A673 (cell line): ENCODE measurements at regions not wholly inside any gene's neighbourhood (a gene's known extent, or its start where the extent isn't known, plus 50 kb on each side); places are given as distances from the start of the nearest gene placed in this dataset.
A peak's percentile ranks its signal among the peaks of the same experiment; 100 is the strongest.
"Not testable (repeated sequence)": the region's sequence is repeated elsewhere in the genome, so short reads cannot be mapped to it uniquely, and the experiment has no call there.

Experiments used
- BruUV-seq: library from RNA; stranded (reverse); fragments of 400-500 nt; replicated peaks from 2 replicates; lab custom pipeline; 2021; lab: Mats Ljungman, UMichigan
- CTCF ChIA-PET: fragments of 300-600 bp; sonication (Branson Sonifier 250); formaldehyde crosslinking; loops from one replicate; lab custom pipeline; 2022; ENCODE audit warnings: antibody characterized with exemption; lab: Charles Lee
- POLR2A ChIA-PET: fragments of 300-600 bp; sonication (Branson Sonifier 250); formaldehyde crosslinking; loops from one replicate; lab custom pipeline; 2022; ENCODE audit warnings: antibody characterized with exemption; ENCODE audit not compliant: low non-redundant PET; lab: Charles Lee
- DNase-seq: peaks from one replicate; pipeline ENCODE4 v3.0.0-alpha.2; 2015; ENCODE audit warnings: low spot score
- H3K27ac ChIP-seq: fragments of 200-600 bp; sonication (generic); 2 replicates; pipeline ENCODE4 v1.5.1; 2016; ENCODE audit warnings: mixed run types, low read depth, mild to moderate bottlenecking, mixed read lengths, antibody characterized with exemption, low read length; ENCODE audit not compliant: poor library complexity, severe bottlenecking
- H3K27me3 ChIP-seq: fragments of 200-600 bp; sonication (generic); replicated peaks from 2 replicates; pipeline ENCODE4 v1.6.1; 2017; ENCODE audit warnings: mixed run types, low read depth, mild to moderate bottlenecking, mixed read lengths, antibody characterized with exemption, low read length; ENCODE audit not compliant: insufficient read depth, poor library complexity
- H3K36me3 ChIP-seq: fragments of 200-600 bp; sonication (generic); 2 replicates; pipeline ENCODE4 v1.6.1; 2016; ENCODE audit warnings: mixed run types, mild to moderate bottlenecking, mixed read lengths, antibody characterized with exemption, low read length; ENCODE audit not compliant: insufficient read depth, poor library complexity, severe bottlenecking
- H3K4me1 ChIP-seq: fragments of 200-600 bp; sonication (generic); 2 replicates; pipeline ENCODE4 v1.6.1; 2017; ENCODE audit warnings: mixed run types, mild to moderate bottlenecking, mixed read lengths, antibody characterized with exemption, low read length; ENCODE audit not compliant: insufficient read depth, poor library complexity, severe bottlenecking
- H3K4me3 ChIP-seq: fragments of 200-600 bp; sonication (generic); 2 replicates; pipeline ENCODE4 v1.5.1; 2016; ENCODE audit warnings: low read depth, mixed run types, mild to moderate bottlenecking, mixed read lengths, low read length; ENCODE audit not compliant: poor library complexity, severe bottlenecking
- H3K9me3 ChIP-seq: fragments of 200-600 bp; sonication (generic); 2 replicates; pipeline ENCODE4 v1.6.1; 2016; ENCODE audit warnings: mixed run types, low read depth, mild to moderate bottlenecking, mixed read lengths, antibody characterized with exemption, low read length; ENCODE audit not compliant: poor library complexity, severe bottlenecking
- EZH2 ChIP-seq: fragments of 200-600 bp; sonication (generic); IDR thresholded peaks from 2 replicates; pipeline ENCODE4 v1.6.1; 2017; ENCODE audit warnings: borderline replicate concordance, low read depth, mild to moderate bottlenecking, mixed read lengths, antibody characterized with exemption, low read length; ENCODE audit not compliant: poor library complexity, severe bottlenecking
- intact Hi-C: fragments of 100-400 bp; cut with micrococcal nuclease; formaldehyde crosslinking; loops from one replicate; pipeline ENCODE4 v1.10.0; 2022; ENCODE audit not compliant: unreplicated experiment
- TF ChIP-seq, protein P1 (sequence below): fragments of 300-800, 200-600 bp; sonication (generic); conservative IDR thresholded peaks from 2 replicates; pipeline ENCODE4 v1.5.1; 2017; ENCODE audit warnings: low read depth, mild to moderate bottlenecking, antibody characterized with exemption, low read length, moderate library complexity, mixed read lengths

DNA sequence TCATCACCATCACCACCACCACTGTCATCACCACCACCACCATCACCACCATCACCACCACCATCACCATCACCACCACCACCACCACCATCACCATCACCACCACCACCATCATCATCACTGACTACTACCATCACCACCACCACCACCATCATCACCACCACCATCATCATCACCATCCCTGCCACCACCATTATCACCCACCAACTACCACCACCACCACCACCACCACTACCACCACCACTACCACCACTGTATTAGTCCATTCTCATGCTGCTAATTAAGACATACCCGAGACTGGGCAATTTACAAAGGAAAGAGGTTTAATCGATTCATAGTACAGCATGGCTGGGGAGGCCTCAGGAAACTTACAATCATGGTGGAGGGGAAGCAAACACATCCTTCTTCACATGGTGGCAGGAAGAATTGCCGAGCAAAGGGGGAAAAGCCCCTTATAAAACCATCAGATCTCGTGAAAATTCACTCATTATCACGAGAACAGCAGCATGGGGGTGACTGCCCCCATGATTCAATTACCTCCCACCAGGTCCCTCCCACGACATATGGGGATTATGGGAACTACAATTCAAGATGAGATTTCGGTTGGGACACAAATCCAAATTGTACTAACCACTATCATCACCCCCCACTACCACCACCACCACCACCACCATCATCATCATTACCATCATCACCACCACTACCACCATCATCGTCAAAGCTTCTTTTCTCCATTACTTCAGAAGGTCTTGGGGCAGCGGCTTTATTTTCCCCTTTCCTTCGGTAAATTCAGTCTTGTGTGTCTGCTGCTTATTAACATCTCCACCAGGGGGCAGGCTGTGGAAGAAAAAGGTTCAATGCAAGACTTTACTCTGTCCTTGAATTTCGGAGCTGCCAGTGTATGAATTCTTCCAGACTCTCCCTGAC is 53.6 kb upstream of the SCAF4 start:
- CTCF ChIA-PET = interaction anchor here (0.5 to 1.2 kb wide), 3 partner anchors 28 to 472 kb away, joined by 3 to 9 read pairs (median 3); no protein-coding TSS in a partner anchor
- H3K4me1 ChIP-seq, H3K27ac ChIP-seq, H3K9me3 ChIP-seq, POLR2A ChIA-PET, H3K27me3 ChIP-seq, BruUV-seq, H3K4me3 ChIP-seq, H3K36me3 ChIP-seq: not testable (repeated sequence)
- peak; percentile 81 for DNase-seq
- intact Hi-C loops = loop anchor here (1.0 kb wide), 1 partner anchor 473 kb away; no protein-coding TSS in a partner anchor
- TF ChIP-seq, protein P1, sequence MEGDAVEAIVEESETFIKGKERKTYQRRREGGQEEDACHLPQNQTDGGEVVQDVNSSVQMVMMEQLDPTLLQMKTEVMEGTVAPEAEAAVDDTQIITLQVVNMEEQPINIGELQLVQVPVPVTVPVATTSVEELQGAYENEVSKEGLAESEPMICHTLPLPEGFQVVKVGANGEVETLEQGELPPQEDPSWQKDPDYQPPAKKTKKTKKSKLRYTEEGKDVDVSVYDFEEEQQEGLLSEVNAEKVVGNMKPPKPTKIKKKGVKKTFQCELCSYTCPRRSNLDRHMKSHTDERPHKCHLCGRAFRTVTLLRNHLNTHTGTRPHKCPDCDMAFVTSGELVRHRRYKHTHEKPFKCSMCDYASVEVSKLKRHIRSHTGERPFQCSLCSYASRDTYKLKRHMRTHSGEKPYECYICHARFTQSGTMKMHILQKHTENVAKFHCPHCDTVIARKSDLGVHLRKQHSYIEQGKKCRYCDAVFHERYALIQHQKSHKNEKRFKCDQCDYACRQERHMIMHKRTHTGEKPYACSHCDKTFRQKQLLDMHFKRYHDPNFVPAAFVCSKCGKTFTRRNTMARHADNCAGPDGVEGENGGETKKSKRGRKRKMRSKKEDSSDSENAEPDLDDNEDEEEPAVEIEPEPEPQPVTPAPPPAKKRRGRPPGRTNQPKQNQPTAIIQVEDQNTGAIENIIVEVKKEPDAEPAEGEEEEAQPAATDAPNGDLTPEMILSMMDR = peak; percentile 87

- no peaks in the 10 kb centered on the region for H3K4me1 ChIP-seq
- H3K9me3 ChIP-seq = no peaks in the 10 kb centered on the region
- H3K27ac ChIP-seq = no peak overlapping the region
- no TSS peak for BruUV-seq
- no peaks in the 10 kb centered on the region for H3K27me3 ChIP-seq
- H3K4me3 ChIP-seq = no peak overlapping the region
- intact Hi-C loops = no loop called here
- CTCF ChIA-PET = no interaction called here
- POLR2A ChIA-PET = no interaction called here
- H3K36me3 ChIP-seq = no peaks in the 10 kb centered on the region
- TF ChIP-seq, protein P1 = no peak
- TF ChIP-seq EZH2 = no peak
- peak; percentile 72 for DNase-seq
Measured at GRCh38 chr21:31781737-31782136, 49.8 kb upstream of the SCAF4 start.
